ENCODE measurements at regions not wholly inside any gene's neighbourhood (a gene's known extent, or its start where the extent isn't known, plus 50 kb on each side); places are given as distances from the start of the nearest gene placed in this dataset.

GRCh38 chr3:105014631-105015030 lies 352.1 kb upstream of the ALCAM start (continued):
- TF ChIP-seq CHD7 (IDR thresholded peaks at IDR 0.05; ENCODE audit: insufficient replicate concordance, low read length) (no peak), SIX5 (IDR thresholded peaks at IDR 0.05; ENCODE audit: low read depth, low read length) (no peak), BCL11A (IDR thresholded peaks at IDR 0.05; ENCODE audit: low read depth in 2 of 2, low read length in 2 of 2) (no peak), KDM4A (IDR thresholded peaks at IDR 0.05; ENCODE audit: low read depth, low read length, severe bottlenecking) (no peak), EZH2 (IDR thresholded peaks at IDR 0.05; ENCODE audit: low read depth, low read length, severe bottlenecking) (no peak), ZNF274 (IDR thresholded peaks at IDR 0.05; ENCODE audit: borderline replicate concordance, extremely low read depth, low read length) (no peak)
